ENCODE measurements at regions not wholly inside any gene's neighbourhood (a gene's known extent, or its start where the extent isn't known, plus 50 kb on each side); places are given as distances from the start of the nearest gene placed in this dataset.

- TF ChIP-seq CTCF (IDR thresholded peaks at IDR 0.05; ENCODE audit: poor library complexity, severe bottlenecking) (no peak), TAF1 (IDR thresholded peaks at IDR 0.05; ENCODE audit: low read depth) (no peak), REST (IDR thresholded peaks at IDR 0.05; ENCODE audit: borderline replicate concordance) (no peak), POLR2AphosphoS5 (IDR thresholded peaks at IDR 0.05) (no peak), MXI1 (conservative IDR thresholded peaks at IDR 0.05; ENCODE audit: poor library complexity, severe bottlenecking) (no peak), EZH2 (IDR thresholded peaks at IDR 0.05; ENCODE audit: borderline replicate concordance, insufficient read depth, low read length, poor library complexity, severe bottlenecking) (no peak), SMC3 (conservative IDR thresholded peaks at IDR 0.05; ENCODE audit: poor library complexity) (no peak), EP300 (conservative IDR thresholded peaks at IDR 0.05; ENCODE audit: poor library complexity, severe bottlenecking) (no peak), RAD21 (conservative IDR thresholded peaks at IDR 0.05) (no peak)
- H3K27ac ChIP-seq (ENCODE audit: low read length): no peak overlapping the region
- no peak overlapping the region for H3K4me3 ChIP-seq (ENCODE audit: low read length)
- H3K79me2 ChIP-seq (replicated peaks; ENCODE audit: insufficient read depth, low read length): peaks cover 50% of the 10 kb centered on the region
- no peak overlapping the region for H3K9ac ChIP-seq (ENCODE audit: low read length)
- peaks cover 3% of the 10 kb centered on the region for H3F3A ChIP-seq (ENCODE audit: insufficient read depth, low read length, poor library complexity, severe bottlenecking)
- H3K36me3 ChIP-seq (ENCODE audit: insufficient read depth, low read length): no peaks in the 10 kb centered on the region
- no peak overlapping the region for H3K4me2 ChIP-seq (ENCODE audit: low read length)
- H4K20me1 ChIP-seq (ENCODE audit: insufficient read depth): no peaks in the 10 kb centered on the region
- no peak overlapping the region for H2AFZ ChIP-seq (ENCODE audit: low read depth, low read length)
- H3K9me2 ChIP-seq (ENCODE audit: insufficient read depth, low read length): no peaks in the 10 kb centered on the region
- H3K9me3 ChIP-seq (ENCODE audit: low read length): no peaks in the 10 kb centered on the region
- H3K27me3 ChIP-seq (ENCODE audit: insufficient read depth, low read depth, low read length): no peaks in the 10 kb centered on the region
Observed at GRCh38 chr1:201720522-201720844, 108.5 kb upstream of the IPO9 start.

GRCh38 chr1:201721082-201722049 is 107.6 kb upstream of the IPO9 start:
- no peak for TF ChIP-seq SMC3 (conservative IDR thresholded peaks at IDR 0.05; ENCODE audit: poor library complexity)
- TF ChIP-seq EZH2 (IDR thresholded peaks at IDR 0.05; ENCODE audit: borderline replicate concordance, insufficient read depth, low read length, poor library complexity, severe bottlenecking): no peak
- no peak for TF ChIP-seq EP300 (conservative IDR thresholded peaks at IDR 0.05; ENCODE audit: poor library complexity, severe bottlenecking)
- no peak for TF ChIP-seq CTCF (IDR thresholded peaks at IDR 0.05; ENCODE audit: poor library complexity, severe bottlenecking)
- no peak for TF ChIP-seq RAD21 (conservative IDR thresholded peaks at IDR 0.05)
- TF ChIP-seq TAF1 (IDR thresholded peaks at IDR 0.05; ENCODE audit: low read depth): no peak
- no peak for TF ChIP-seq POLR2AphosphoS5 (IDR thresholded peaks at IDR 0.05)
- no peak for TF ChIP-seq MXI1 (conservative IDR thresholded peaks at IDR 0.05; ENCODE audit: poor library complexity, severe bottlenecking)
- TF ChIP-seq REST (IDR thresholded peaks at IDR 0.05; ENCODE audit: borderline replicate concordance): no peak

More at GRCh38 chr1:201721082-201722049, 107.6 kb upstream of the IPO9 start:
- H3K4me3 ChIP-seq (ENCODE audit: low read length): no peak overlapping the region
- no peak overlapping the region for H3K9ac ChIP-seq (ENCODE audit: low read length)
- no peaks in the 10 kb centered on the region for H3K9me3 ChIP-seq (ENCODE audit: low read length)
- H3K36me3 ChIP-seq (ENCODE audit: insufficient read depth, low read length): no peaks in the 10 kb centered on the region
- H3K4me2 ChIP-seq (ENCODE audit: low read length): no peak overlapping the region
- H2AFZ ChIP-seq (ENCODE audit: low read depth, low read length): no peak overlapping the region
- H3K27me3 ChIP-seq (ENCODE audit: insufficient read depth, low read depth, low read length): no peaks in the 10 kb centered on the region
- H3K27ac ChIP-seq (ENCODE audit: low read length): peak overlapping the region; percentile 7
- peaks cover 58% of the 10 kb centered on the region for H3K79me2 ChIP-seq (replicated peaks; ENCODE audit: insufficient read depth, low read length)
- no peaks in the 10 kb centered on the region for H4K20me1 ChIP-seq (ENCODE audit: insufficient read depth)
- peaks cover 3% of the 10 kb centered on the region for H3F3A ChIP-seq (ENCODE audit: insufficient read depth, low read length, poor library complexity, severe bottlenecking)
- H3K9me2 ChIP-seq (ENCODE audit: insufficient read depth, low read length): no peaks in the 10 kb centered on the region
